Stimulated activated naive CD8-positive, alpha-beta T cell treated with anti-CD3 and anti-CD28 coated beads, Interleukin-15, Interleukin-2, amounts not matched to agents 100 ng/mL and 50 ng/mL, for 24 hours (primary cell): ENCODE measurements at regions not wholly inside any gene's neighbourhood (a gene's known extent, or its start where the extent isn't known, plus 50 kb on each side); places are given as distances from the start of the nearest gene placed in this dataset.

Experiments
- H3K27ac Mint-ChIP-seq: one replicate; pipeline ENCODE4 v1.8.0; 2021; ENCODE audit warnings: mild to moderate bottlenecking, mixed read lengths
- H3K27me3 Mint-ChIP-seq: one replicate; pipeline ENCODE4 v1.8.0; 2021; ENCODE audit warnings: mixed read lengths
- H3K36me3 Mint-ChIP-seq: one replicate; pipeline ENCODE4 v1.8.0; 2021; ENCODE audit warnings: low read depth, mixed read lengths
- H3K4me1 Mint-ChIP-seq: one replicate; pipeline ENCODE4 v1.8.0; 2021; ENCODE audit warnings: low read depth, mixed read lengths
- H3K4me3 Mint-ChIP-seq: one replicate; pipeline ENCODE4 v1.8.0; 2021; ENCODE audit warnings: mild to moderate bottlenecking, mixed read lengths
- H3K9me3 Mint-ChIP-seq: one replicate; pipeline ENCODE4 v1.8.0; 2021; ENCODE audit warnings: mixed read lengths

DNA sequence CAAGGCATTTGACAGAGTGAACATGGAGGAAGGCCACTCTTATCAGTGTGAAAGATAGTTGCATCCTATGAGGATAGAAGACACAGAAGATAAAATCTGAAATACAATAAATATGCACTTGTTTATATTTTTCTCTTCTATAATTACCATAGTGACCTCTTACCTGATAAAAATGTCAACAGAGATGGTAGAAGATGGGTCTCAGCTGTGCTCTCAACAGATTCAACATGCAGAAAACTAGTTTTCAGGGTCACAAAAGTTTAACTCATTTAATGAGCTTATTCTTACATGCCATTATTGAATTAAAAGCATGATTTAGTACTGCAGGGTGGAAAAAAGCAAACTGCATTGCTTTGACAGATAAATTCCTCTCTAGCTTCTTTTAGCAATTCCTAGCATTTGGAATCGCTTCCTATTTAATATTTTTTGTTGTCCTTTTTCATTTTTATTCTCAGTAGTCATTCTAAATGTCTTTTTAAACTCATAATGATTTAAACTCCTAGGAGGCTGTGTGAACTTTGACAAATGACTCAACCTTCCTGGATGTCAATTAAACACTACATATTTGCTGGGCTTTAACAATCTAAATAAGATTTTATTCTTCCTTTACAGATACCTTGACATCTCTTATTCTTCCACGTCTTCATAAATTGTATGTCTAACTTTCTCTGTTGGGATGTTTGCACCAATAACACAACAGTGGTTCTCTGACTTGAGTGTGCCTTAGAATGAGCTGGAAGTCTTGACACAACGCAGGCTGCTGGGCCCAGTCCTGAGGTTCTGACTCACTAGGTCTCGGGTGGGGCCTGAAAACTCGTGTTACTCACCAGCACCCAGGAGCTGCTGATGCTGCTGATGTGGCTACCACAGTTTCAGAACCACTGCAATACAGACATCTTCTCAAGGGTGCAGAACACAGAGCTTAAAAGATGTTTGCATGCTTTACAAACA lies 565.5 kb upstream of the IGFBP3 start:
- Mint-ChIP-seq H3K36me3 (no peaks in the 10 kb centered on the region), H3K27ac (no peak overlapping the region), H3K9me3 (peaks cover 3% of the 10 kb centered on the region), H3K4me1 (no peaks in the 10 kb centered on the region), H3K4me3 (no peak overlapping the region), H3K27me3 (no peaks in the 10 kb centered on the region)

GRCh38 chr7:46485481-46486065 lies 564.5 kb upstream of the IGFBP3 start:
- Mint-ChIP-seq H3K27me3 (no peaks in the 10 kb centered on the region), H3K9me3 (no peaks in the 10 kb centered on the region), H3K36me3 (no peaks in the 10 kb centered on the region), H3K4me1 (no peaks in the 10 kb centered on the region), H3K4me3 (no peak overlapping the region), H3K27ac (no peak overlapping the region)

- Mint-ChIP-seq H3K9me3 (no peaks in the 10 kb centered on the region), H3K4me3 (no peak overlapping the region), H3K27ac (no peak overlapping the region), H3K27me3 (no peaks in the 10 kb centered on the region), H3K4me1 (no peaks in the 10 kb centered on the region), H3K36me3 (no peaks in the 10 kb centered on the region)
Measured at GRCh38 chr7:46484906-46485305, 563.8 kb upstream of the IGFBP3 start.

DNA sequence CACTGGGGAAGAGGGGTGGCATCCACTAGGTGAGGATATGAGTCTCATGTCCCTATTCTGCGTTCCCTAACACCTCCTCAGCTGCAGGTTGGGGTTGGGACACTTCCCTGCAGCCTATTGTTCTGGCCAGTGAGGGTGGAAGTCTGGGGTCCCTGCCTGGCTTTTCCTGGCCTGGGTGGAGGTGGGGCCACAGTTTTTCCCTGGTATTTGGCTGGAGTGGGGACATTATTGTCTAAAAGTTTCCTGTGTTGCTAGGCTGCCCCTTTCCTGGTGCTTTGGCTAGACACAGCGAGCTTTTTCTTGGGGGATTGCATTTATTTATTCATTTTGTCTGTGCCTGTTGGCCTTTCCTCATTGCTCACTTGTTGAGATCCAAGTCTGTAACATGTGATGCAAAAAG lies 559.5 kb upstream of the IGFBP3 start:
- no peaks in the 10 kb centered on the region for H3K36me3 Mint-ChIP-seq
- no peak overlapping the region for H3K27ac Mint-ChIP-seq
- no peaks in the 10 kb centered on the region for H3K4me1 Mint-ChIP-seq
- H3K27me3 Mint-ChIP-seq, result no peaks in the 10 kb centered on the region
- peaks cover 9% of the 10 kb centered on the region for H3K9me3 Mint-ChIP-seq
- H3K4me3 Mint-ChIP-seq, result no peak overlapping the region

- H3K36me3 Mint-ChIP-seq, result no peaks in the 10 kb centered on the region
- H3K4me3 Mint-ChIP-seq, result no peak overlapping the region
- H3K9me3 Mint-ChIP-seq, result peaks cover 14% of the 10 kb centered on the region
- H3K4me1 Mint-ChIP-seq, result no peaks in the 10 kb centered on the region
- no peak overlapping the region for H3K27ac Mint-ChIP-seq
- H3K27me3 Mint-ChIP-seq, result no peaks in the 10 kb centered on the region
Measured at GRCh38 chr7:46479680-46480079, 558.6 kb upstream of the IGFBP3 start.

DNA sequence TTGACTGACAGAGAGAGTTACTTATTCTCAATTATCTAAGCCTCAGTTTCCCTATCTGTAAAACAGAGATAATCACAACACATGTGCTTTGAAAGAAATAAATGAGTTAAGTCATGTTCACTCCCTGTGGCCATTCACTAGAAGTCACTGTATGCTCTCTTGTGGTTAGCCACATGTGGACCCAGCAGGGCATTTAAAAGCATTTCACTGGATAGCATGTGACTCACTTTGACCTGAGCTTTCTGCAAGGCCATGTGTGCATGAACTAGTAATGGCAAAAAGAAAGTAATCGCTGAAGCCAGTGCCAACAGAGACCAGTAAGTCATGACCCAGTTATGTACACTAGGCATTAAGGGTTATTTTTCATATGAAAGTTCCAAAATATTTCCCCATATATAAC lies 557.0 kb upstream of the IGFBP3 start:
- no peaks in the 10 kb centered on the region for H3K4me1 Mint-ChIP-seq
- H3K27me3 Mint-ChIP-seq, result no peaks in the 10 kb centered on the region
- H3K4me3 Mint-ChIP-seq, result no peak overlapping the region
- H3K27ac Mint-ChIP-seq, result no peak overlapping the region
- no peaks in the 10 kb centered on the region for H3K36me3 Mint-ChIP-seq
- H3K9me3 Mint-ChIP-seq, result peaks cover 14% of the 10 kb centered on the region

DNA sequence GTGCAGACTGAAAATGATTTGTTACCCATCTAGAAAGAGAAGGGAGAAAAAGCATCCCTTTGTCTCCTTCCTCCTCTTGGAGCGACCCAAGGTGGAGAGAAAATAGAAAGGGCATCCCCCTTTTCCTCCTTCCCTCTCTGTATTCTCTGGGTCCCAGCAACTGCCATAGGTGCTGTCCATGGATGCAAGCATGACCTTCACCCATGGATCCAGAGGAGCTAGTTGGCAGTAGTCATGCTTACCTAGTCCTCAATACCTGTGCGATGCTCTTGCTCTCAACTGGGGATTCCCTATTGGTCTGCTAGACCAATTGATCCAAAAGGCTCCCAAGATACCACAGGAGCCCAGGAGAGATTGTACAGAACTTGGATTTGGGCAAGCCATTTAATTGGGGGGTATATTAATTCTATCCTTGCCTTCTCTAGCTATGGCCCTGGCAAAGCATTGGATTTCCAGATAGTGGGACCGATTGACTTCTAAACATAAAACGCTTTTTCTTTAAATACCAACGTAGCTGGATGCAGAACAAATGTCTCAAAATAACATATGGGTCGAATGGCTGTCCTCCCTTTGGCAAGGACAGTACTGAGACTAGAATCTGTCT lies 547.8 kb upstream of the IGFBP3 start:
- H3K36me3 Mint-ChIP-seq, result peaks cover 4% of the 10 kb centered on the region
- no peak overlapping the region for H3K27ac Mint-ChIP-seq
- no peaks in the 10 kb centered on the region for H3K27me3 Mint-ChIP-seq
- H3K9me3 Mint-ChIP-seq, result peaks cover 30% of the 10 kb centered on the region
- no peak overlapping the region for H3K4me3 Mint-ChIP-seq
- no peaks in the 10 kb centered on the region for H3K4me1 Mint-ChIP-seq

GRCh38 chr7:46463170-46463569 lies 542.1 kb upstream of the IGFBP3 start:
- H3K4me1 Mint-ChIP-seq, result no peaks in the 10 kb centered on the region
- no peaks in the 10 kb centered on the region for H3K27me3 Mint-ChIP-seq
- H3K36me3 Mint-ChIP-seq, result peaks cover 4% of the 10 kb centered on the region
- peaks cover 28% of the 10 kb centered on the region for H3K9me3 Mint-ChIP-seq
- H3K4me3 Mint-ChIP-seq, result no peak overlapping the region
- H3K27ac Mint-ChIP-seq, result no peak overlapping the region

GRCh38 chr7:46461334-46461777 lies 540.3 kb upstream of the IGFBP3 start:
- no peaks in the 10 kb centered on the region for H3K4me1 Mint-ChIP-seq
- H3K27me3 Mint-ChIP-seq, result no peaks in the 10 kb centered on the region
- H3K27ac Mint-ChIP-seq, result no peak overlapping the region
- peaks cover 23% of the 10 kb centered on the region for H3K9me3 Mint-ChIP-seq
- no peaks in the 10 kb centered on the region for H3K36me3 Mint-ChIP-seq
- no peak overlapping the region for H3K4me3 Mint-ChIP-seq

GRCh38 chr7:46459942-46460341 lies 538.9 kb upstream of the IGFBP3 start:
- H3K27me3 Mint-ChIP-seq, result no peaks in the 10 kb centered on the region
- H3K27ac Mint-ChIP-seq, result no peak overlapping the region
- H3K9me3 Mint-ChIP-seq, result peaks cover 24% of the 10 kb centered on the region
- H3K4me1 Mint-ChIP-seq, result no peaks in the 10 kb centered on the region
- H3K36me3 Mint-ChIP-seq, result no peaks in the 10 kb centered on the region
- H3K4me3 Mint-ChIP-seq, result no peak overlapping the region

DNA sequence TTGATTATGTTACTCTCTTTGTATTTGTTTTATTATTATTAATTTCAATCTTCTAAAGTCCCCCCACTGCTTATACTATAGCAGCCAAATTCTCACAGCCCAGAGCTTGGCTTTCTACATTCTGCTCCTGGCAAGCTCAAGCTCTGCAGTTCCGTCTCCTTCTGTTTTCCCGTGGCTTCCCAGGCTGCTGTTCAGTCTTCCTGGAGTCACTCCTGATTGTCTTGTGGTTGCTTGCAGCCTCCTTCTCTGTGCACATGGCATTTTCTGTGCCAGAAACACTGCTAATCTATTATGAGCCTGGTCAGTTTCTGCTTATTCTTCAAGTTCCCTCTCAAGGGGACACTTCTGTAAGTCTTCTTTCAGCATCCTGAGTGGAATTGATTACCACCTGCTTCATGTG lies 533.7 kb upstream of the IGFBP3 start:
- no peak overlapping the region for H3K27ac Mint-ChIP-seq
- no peaks in the 10 kb centered on the region for H3K27me3 Mint-ChIP-seq
- H3K9me3 Mint-ChIP-seq, result peaks cover 32% of the 10 kb centered on the region
- H3K36me3 Mint-ChIP-seq, result no peaks in the 10 kb centered on the region
- H3K4me1 Mint-ChIP-seq, result no peaks in the 10 kb centered on the region
- H3K4me3 Mint-ChIP-seq, result no peak overlapping the region

DNA sequence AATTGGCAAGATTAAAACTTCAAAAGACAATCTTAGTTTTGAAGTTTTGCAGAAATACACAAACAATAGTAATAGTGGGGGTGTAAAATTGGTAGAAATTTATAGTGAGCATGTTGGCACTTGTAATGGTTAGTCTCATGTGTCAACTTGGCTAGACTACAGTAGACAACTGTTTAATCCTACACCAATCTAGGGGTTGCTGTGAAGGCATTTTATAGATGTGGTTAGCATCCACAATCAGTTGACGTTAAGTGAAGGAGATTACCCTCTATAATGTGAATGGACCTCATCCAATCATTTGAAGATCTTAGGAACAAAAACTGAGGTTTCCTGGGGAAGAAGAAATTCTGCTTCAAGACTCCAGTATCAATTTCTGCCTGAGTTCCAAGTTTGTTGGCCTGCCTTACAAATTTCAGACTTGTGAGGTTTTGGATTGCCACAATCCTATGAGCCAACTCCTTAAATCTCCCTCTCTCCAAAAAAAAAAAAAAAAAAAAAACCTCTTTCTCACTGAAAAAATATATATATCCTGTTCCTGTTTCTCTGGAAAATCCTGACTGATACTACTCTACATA lies 531.6 kb upstream of the IGFBP3 start:
- H3K27ac Mint-ChIP-seq, result no peak overlapping the region
- H3K27me3 Mint-ChIP-seq, result no peaks in the 10 kb centered on the region
- H3K9me3 Mint-ChIP-seq, result peaks cover 31% of the 10 kb centered on the region
- H3K4me1 Mint-ChIP-seq, result no peaks in the 10 kb centered on the region
- no peaks in the 10 kb centered on the region for H3K36me3 Mint-ChIP-seq
- H3K4me3 Mint-ChIP-seq, result no peak overlapping the region

DNA sequence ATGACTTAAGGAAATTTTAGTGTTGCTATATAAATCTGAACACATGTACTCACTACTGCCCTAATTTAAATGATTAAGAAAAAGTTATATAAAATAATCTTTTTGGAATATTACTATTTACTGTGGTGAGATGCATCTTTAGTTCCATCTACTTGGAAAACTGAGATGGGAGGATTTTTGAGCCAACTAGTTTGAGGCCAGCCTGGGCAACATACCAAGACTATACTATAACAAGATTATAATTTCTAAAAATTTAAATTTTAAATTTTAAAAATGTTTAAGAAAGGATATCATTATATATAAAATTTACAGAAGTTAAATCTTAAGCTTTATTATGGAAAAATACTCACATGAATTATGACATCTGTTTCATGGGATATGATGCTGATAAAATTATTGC lies 530.8 kb upstream of the IGFBP3 start:
- peaks cover 29% of the 10 kb centered on the region for H3K9me3 Mint-ChIP-seq
- H3K36me3 Mint-ChIP-seq, result no peaks in the 10 kb centered on the region
- no peak overlapping the region for H3K4me3 Mint-ChIP-seq
- no peak overlapping the region for H3K27ac Mint-ChIP-seq
- no peaks in the 10 kb centered on the region for H3K27me3 Mint-ChIP-seq
- no peaks in the 10 kb centered on the region for H3K4me1 Mint-ChIP-seq

GRCh38 chr7:46450886-46451285 lies 529.8 kb upstream of the IGFBP3 start:
- H3K27ac Mint-ChIP-seq, result no peak overlapping the region
- no peaks in the 10 kb centered on the region for H3K4me1 Mint-ChIP-seq
- H3K9me3 Mint-ChIP-seq, result peaks cover 35% of the 10 kb centered on the region
- no peaks in the 10 kb centered on the region for H3K36me3 Mint-ChIP-seq
- no peaks in the 10 kb centered on the region for H3K27me3 Mint-ChIP-seq
- H3K4me3 Mint-ChIP-seq, result no peak overlapping the region

DNA sequence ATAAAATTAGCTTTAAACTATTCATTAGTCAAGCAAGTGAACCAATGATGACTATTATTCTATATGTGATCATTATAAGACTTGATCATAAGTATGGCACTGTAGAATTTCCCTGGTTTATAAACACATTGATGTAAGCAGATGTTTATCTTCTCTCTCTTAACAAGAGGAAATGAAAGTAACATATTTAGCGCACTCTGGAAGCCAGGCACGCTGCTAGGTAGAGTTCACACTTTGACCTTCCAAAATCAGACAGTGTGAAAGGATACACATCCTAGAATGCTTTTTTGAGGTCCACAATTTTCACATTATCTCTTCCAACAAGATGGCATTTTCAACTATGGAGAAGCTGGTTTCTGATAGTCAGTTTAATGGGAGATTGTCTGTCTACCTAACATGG lies 529.4 kb upstream of the IGFBP3 start:
- Mint-ChIP-seq H3K27me3 (no peaks in the 10 kb centered on the region), H3K4me3 (no peak overlapping the region), H3K9me3 (peaks cover 39% of the 10 kb centered on the region), H3K36me3 (no peaks in the 10 kb centered on the region), H3K4me1 (no peaks in the 10 kb centered on the region), H3K27ac (no peak overlapping the region)
